ENCODE measurements at regions not wholly inside any gene's neighbourhood (a gene's known extent, or its start where the extent isn't known, plus 50 kb on each side); places are given as distances from the start of the nearest gene placed in this dataset.

DNA sequence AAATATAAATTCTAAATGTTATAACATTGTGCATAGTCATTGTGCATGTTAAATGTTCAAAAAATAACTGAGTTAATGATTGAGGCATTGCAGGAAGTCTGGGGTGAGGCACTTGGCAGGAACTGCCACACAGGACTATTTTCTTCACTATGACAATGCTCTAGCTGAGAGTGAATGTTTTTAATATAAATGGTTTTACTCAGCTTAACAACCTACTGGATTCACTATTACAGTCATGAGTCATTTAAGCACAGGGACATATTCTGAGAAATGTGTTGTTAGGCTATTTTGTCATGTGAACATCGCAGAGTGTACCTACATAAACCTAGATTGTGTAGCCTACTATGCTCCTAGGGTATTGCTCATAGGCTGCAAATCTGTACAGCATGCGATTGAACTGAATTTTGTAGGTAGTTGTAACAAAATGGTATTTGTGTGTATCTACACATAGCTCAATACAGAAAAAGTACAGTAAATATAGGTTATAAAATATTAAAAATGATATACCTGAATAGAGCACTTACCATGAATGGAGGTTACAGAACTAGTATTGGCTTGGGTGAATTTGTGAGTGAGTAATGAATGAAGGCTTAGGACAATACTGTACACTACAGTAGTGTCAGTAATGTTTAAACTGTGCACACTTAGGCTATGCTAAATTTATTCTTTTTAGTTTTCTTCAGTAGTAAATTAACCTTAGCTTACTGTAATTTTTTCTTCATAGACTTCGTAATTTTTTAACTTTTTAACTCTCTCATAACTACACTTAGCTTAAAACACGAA, 346.1 kb upstream of the PTGER4 start:
- TF ChIP-seq, protein P1, sequence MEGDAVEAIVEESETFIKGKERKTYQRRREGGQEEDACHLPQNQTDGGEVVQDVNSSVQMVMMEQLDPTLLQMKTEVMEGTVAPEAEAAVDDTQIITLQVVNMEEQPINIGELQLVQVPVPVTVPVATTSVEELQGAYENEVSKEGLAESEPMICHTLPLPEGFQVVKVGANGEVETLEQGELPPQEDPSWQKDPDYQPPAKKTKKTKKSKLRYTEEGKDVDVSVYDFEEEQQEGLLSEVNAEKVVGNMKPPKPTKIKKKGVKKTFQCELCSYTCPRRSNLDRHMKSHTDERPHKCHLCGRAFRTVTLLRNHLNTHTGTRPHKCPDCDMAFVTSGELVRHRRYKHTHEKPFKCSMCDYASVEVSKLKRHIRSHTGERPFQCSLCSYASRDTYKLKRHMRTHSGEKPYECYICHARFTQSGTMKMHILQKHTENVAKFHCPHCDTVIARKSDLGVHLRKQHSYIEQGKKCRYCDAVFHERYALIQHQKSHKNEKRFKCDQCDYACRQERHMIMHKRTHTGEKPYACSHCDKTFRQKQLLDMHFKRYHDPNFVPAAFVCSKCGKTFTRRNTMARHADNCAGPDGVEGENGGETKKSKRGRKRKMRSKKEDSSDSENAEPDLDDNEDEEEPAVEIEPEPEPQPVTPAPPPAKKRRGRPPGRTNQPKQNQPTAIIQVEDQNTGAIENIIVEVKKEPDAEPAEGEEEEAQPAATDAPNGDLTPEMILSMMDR (IDR thresholded peaks at IDR 0.05) = no peak
- TF ChIP-seq POLR2A (IDR thresholded peaks at IDR 0.05) (no peak), POLR2AphosphoS5 (IDR thresholded peaks at IDR 0.05) (no peak), EP300 (IDR thresholded peaks at IDR 0.05; ENCODE audit: low read depth) (no peak)

Measured in transverse colon (tissue), 4 donors.